HEK293 (cell line): ENCODE measurements at regions not wholly inside any gene's neighbourhood (a gene's known extent, or its start where the extent isn't known, plus 50 kb on each side); places are given as distances from the start of the nearest gene placed in this dataset.

Experiments
- MZF1 ChIP-seq: fragments of 450-650 bp; formaldehyde crosslinking; IDR thresholded peaks from 2 replicates; pipeline ENCODE4 v1.5.1; 2017; ENCODE audit warnings: missing biosample characterization, missing genetic modification characterization, borderline replicate concordance
- OVOL3 ChIP-seq: fragments of 450-650 bp; formaldehyde crosslinking; IDR thresholded peaks from 2 replicates; pipeline ENCODE4 v1.5.1; 2016; ENCODE audit warnings: missing biosample characterization, missing genetic modification characterization
- PRDM1 ChIP-seq: fragments of 450-650 bp; formaldehyde crosslinking; IDR thresholded peaks from 2 replicates; pipeline ENCODE4; 2016; ENCODE audit warnings: missing biosample characterization, missing genetic modification characterization
- PRDM2 ChIP-seq: fragments of 450-650 bp; formaldehyde crosslinking; IDR thresholded peaks from 2 replicates; pipeline ENCODE4 v1.5.1; 2016; ENCODE audit warnings: missing biosample characterization, missing genetic modification characterization, borderline replicate concordance
- REST ChIP-seq: fragments of 450-650 bp; formaldehyde crosslinking; IDR thresholded peaks from 2 replicates; pipeline ENCODE4 v1.5.1; 2016; ENCODE audit warnings: missing biosample characterization, missing genetic modification characterization
- SP2 ChIP-seq: fragments of 450-650 bp; formaldehyde crosslinking; IDR thresholded peaks from 2 replicates; pipeline ENCODE4 v1.5.1; 2016; ENCODE audit warnings: missing biosample characterization, missing genetic modification characterization
- SP3 ChIP-seq: fragments of 450-650 bp; formaldehyde crosslinking; IDR thresholded peaks from 2 replicates; pipeline ENCODE4 v1.5.1; 2016; ENCODE audit warnings: missing biosample characterization, missing genetic modification characterization
- ZBTB48 ChIP-seq: fragments of 450-650 bp; formaldehyde crosslinking; IDR thresholded peaks from 2 replicates; pipeline ENCODE4 v1.5.1; 2016; ENCODE audit warnings: missing biosample characterization, missing genetic modification characterization
- ZFP37 ChIP-seq: fragments of 450-650 bp; formaldehyde crosslinking; IDR thresholded peaks from 2 replicates; pipeline ENCODE4 v1.5.1; 2016; ENCODE audit warnings: missing biosample characterization, missing genetic modification characterization
- ZIC2 ChIP-seq: fragments of 450-650 bp; formaldehyde crosslinking; IDR thresholded peaks from 2 replicates; pipeline ENCODE4 v1.5.1; 2016; ENCODE audit warnings: missing biosample characterization, missing genetic modification characterization
- ZNF211 ChIP-seq: fragments of 450-650 bp; formaldehyde crosslinking; IDR thresholded peaks from 2 replicates; pipeline ENCODE4 v1.5.1; 2016; ENCODE audit warnings: low read depth, missing biosample characterization, missing genetic modification characterization
- ZNF223 ChIP-seq: fragments of 450-650 bp; formaldehyde crosslinking; IDR thresholded peaks from 2 replicates; pipeline ENCODE4 v1.5.1; 2016; ENCODE audit warnings: missing biosample characterization, missing genetic modification characterization
- ZNF24 ChIP-seq: fragments of 450-650 bp; formaldehyde crosslinking; IDR thresholded peaks from 2 replicates; pipeline ENCODE4 v1.5.1; 2016; ENCODE audit warnings: missing biosample characterization, missing genetic modification characterization
- ZNF394 ChIP-seq: fragments of 450-650 bp; formaldehyde crosslinking; IDR thresholded peaks from 2 replicates; pipeline ENCODE4 v1.5.1; 2016; ENCODE audit warnings: missing biosample characterization, missing genetic modification characterization, mild to moderate bottlenecking, moderate library complexity, borderline replicate concordance
- ZNF433 ChIP-seq: fragments of 450-650 bp; formaldehyde crosslinking; IDR thresholded peaks from 2 replicates; pipeline ENCODE4 v1.5.1; 2016; ENCODE audit warnings: missing biosample characterization, missing genetic modification characterization, low read depth
- ZNF558 ChIP-seq: fragments of 450-650 bp; formaldehyde crosslinking; IDR thresholded peaks from 2 replicates; pipeline ENCODE4 v1.5.1; 2016; ENCODE audit warnings: missing biosample characterization, missing genetic modification characterization
- ZNF747 ChIP-seq: fragments of 450-650 bp; formaldehyde crosslinking; IDR thresholded peaks from 2 replicates; pipeline ENCODE4 v1.5.1; 2016; ENCODE audit warnings: missing biosample characterization, missing genetic modification characterization
- ZNF76 ChIP-seq: fragments of 450-650 bp; formaldehyde crosslinking; IDR thresholded peaks from 2 replicates; pipeline ENCODE4; 2016; ENCODE audit warnings: low read depth, missing biosample characterization, missing genetic modification characterization, borderline replicate concordance
- ZNF792 ChIP-seq: fragments of 450-650 bp; formaldehyde crosslinking; IDR thresholded peaks from 2 replicates; pipeline ENCODE4 v1.5.1; 2016; ENCODE audit warnings: missing biosample characterization, missing genetic modification characterization
- ZNF830 ChIP-seq: fragments of 450-650 bp; IDR thresholded peaks from 2 replicates; pipeline ENCODE4 v1.5.0; 2018; ENCODE audit warnings: missing biosample characterization, missing genetic modification characterization, low read depth, mild to moderate bottlenecking, moderate library complexity
- TF ChIP-seq, protein P1 (sequence below): fragments of 450-650 bp; IDR thresholded peaks from 2 replicates; pipeline ENCODE4 v1.5.1; 2018; ENCODE audit warnings: missing biosample characterization, mild to moderate bottlenecking, missing genetic modification characterization
- TF ChIP-seq, protein P2 (sequence below): fragments of 450-650 bp; formaldehyde crosslinking; conservative IDR thresholded peaks from 2 replicates; pipeline ENCODE4 v1.5.1; 2016; ENCODE audit warnings: low read depth, missing biosample characterization, missing genetic modification characterization
- TF ChIP-seq, protein P3 (sequence below): fragments of 450-650 bp; formaldehyde crosslinking; IDR thresholded peaks from 2 replicates; pipeline ENCODE4 v1.5.1; 2016; ENCODE audit warnings: missing biosample characterization, missing genetic modification characterization

DNA sequence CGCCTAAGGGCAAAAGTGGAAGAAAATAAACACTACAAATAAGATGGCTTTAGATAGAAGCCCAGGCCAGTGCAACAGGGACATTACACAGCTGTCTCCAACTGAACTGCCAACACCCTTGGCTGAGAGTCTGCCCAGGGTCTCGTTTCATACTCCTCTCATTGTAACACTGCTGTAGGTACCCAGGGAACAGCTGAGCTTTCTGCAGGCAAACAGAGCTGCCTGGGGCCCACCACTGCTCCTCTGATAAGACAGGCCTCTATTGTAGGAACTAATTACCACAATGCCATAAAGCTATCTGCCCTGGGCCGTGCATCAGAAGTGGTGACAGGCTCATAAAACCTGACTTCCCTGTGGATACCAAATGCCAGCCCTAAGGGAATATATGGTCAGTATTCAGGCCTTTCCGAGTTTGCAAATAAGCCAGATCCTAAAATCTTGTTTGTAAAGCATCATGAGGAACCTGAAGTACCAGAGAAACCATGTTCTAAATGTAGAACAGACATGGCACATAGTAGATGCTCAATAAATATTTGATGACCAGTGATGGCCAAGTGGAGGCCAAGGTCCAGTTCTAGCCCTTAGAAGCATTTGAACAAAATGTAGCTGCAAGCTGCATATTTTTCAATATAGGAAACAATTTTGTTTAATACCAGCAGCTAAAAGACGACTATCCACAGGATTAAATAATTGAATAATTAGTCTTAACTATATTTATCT, 84.3 kb upstream of the NEO1 start (continued):
- TF ChIP-seq, protein P1, sequence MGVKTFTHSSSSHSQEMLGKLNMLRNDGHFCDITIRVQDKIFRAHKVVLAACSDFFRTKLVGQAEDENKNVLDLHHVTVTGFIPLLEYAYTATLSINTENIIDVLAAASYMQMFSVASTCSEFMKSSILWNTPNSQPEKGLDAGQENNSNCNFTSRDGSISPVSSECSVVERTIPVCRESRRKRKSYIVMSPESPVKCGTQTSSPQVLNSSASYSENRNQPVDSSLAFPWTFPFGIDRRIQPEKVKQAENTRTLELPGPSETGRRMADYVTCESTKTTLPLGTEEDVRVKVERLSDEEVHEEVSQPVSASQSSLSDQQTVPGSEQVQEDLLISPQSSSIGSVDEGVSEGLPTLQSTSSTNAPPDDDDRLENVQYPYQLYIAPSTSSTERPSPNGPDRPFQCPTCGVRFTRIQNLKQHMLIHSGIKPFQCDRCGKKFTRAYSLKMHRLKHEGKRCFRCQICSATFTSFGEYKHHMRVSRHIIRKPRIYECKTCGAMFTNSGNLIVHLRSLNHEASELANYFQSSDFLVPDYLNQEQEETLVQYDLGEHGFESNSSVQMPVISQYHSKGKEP (tag by site-specific recombination): peak; percentile 54; the same call in 1 of the 2 replicates
- TF ChIP-seq PRDM2 (tag by site-specific recombination): no peak
- TF ChIP-seq, protein P2, sequence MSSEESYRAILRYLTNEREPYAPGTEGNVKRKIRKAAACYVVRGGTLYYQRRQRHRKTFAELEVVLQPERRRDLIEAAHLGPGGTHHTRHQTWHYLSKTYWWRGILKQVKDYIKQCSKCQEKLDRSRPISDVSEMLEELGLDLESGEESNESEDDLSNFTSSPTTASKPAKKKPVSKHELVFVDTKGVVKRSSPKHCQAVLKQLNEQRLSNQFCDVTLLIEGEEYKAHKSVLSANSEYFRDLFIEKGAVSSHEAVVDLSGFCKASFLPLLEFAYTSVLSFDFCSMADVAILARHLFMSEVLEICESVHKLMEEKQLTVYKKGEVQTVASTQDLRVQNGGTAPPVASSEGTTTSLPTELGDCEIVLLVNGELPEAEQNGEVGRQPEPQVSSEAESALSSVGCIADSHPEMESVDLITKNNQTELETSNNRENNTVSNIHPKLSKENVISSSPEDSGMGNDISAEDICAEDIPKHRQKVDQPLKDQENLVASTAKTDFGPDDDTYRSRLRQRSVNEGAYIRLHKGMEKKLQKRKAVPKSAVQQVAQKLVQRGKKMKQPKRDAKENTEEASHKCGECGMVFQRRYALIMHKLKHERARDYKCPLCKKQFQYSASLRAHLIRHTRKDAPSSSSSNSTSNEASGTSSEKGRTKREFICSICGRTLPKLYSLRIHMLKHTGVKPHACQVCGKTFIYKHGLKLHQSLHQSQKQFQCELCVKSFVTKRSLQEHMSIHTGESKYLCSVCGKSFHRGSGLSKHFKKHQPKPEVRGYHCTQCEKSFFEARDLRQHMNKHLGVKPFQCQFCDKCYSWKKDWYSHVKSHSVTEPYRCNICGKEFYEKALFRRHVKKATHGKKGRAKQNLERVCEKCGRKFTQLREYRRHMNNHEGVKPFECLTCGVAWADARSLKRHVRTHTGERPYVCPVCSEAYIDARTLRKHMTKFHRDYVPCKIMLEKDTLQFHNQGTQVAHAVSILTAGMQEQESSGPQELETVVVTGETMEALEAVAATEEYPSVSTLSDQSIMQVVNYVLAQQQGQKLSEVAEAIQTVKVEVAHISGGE (tag by site-specific recombination): no peak; the same call in 1 of the 2 replicates
- TF ChIP-seq ZNF830 (tag by site-specific recombination): no peak
- TF ChIP-seq ZNF24 (tag by site-specific recombination): no peak
- TF ChIP-seq ZNF792: no peak
- TF ChIP-seq REST (tag by site-specific recombination): no peak
- no peak for TF ChIP-seq ZNF394
- no peak for TF ChIP-seq SP2 (tag by site-specific recombination)
- TF ChIP-seq, protein P3, sequence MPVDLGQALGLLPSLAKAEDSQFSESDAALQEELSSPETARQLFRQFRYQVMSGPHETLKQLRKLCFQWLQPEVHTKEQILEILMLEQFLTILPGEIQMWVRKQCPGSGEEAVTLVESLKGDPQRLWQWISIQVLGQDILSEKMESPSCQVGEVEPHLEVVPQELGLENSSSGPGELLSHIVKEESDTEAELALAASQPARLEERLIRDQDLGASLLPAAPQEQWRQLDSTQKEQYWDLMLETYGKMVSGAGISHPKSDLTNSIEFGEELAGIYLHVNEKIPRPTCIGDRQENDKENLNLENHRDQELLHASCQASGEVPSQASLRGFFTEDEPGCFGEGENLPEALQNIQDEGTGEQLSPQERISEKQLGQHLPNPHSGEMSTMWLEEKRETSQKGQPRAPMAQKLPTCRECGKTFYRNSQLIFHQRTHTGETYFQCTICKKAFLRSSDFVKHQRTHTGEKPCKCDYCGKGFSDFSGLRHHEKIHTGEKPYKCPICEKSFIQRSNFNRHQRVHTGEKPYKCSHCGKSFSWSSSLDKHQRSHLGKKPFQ: peak; percentile 51; the same call in 1 of the 2 replicates
- TF ChIP-seq ZNF76 (tag by site-specific recombination): no peak
- TF ChIP-seq ZIC2 (tag by site-specific recombination): peak; percentile 96
- no peak for TF ChIP-seq ZNF223
- no peak for TF ChIP-seq ZNF558
- TF ChIP-seq ZNF211 (tag by site-specific recombination): no peak
- TF ChIP-seq MZF1 (tag by site-specific recombination): peak; percentile 47; the same call in 1 of the 2 replicates
- no peak for TF ChIP-seq ZFP37 (tag by site-specific recombination)
- TF ChIP-seq SP3 (tag by site-specific recombination): no peak
- TF ChIP-seq ZNF433 (tag by site-specific recombination): no peak
- peak; percentile 84 for TF ChIP-seq ZBTB48 (tag by site-specific recombination)
- TF ChIP-seq PRDM1: no peak
- TF ChIP-seq OVOL3 (tag by site-specific recombination): peak; percentile 49; the same call in 1 of the 2 replicates
- no peak for TF ChIP-seq ZNF747 (tag by site-specific recombination)
